ENCODE measurements at regions not wholly inside any gene's neighbourhood (a gene's known extent, or its start where the extent isn't known, plus 50 kb on each side); places are given as distances from the start of the nearest gene placed in this dataset.
"Not testable (repeated sequence)": the region's sequence is repeated elsewhere in the genome, so short reads cannot be mapped to it uniquely, and the experiment has no call there.

DNA sequence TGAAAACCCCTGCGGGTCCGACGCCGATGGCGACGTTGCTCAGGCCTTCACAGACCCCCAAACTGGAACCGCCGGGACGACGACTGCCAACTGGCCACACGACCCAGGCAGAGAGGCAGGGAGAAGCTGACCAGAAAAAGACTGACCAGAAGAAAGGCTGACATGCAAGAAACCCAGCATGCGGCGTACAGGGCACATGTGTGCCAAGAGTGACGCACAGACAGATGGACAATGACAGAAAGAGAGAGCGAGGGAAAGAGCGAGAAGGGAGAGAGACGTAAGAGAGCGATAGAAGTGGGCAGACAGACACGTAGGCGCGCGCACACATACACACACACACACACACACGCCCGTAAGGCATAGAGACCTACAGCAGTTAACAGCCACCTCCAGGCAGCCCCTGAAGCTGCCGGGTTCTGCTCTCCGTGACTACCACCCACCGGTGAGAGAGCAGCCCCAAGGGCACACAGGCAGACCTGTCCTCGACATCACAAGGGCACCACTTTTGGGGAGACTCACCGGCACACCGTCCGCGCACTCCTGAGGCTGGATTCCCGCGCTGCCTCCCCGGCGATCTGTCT lies 67.2 kb upstream of the ZNF527 start:
- no peak for DNase-seq

DNA sequence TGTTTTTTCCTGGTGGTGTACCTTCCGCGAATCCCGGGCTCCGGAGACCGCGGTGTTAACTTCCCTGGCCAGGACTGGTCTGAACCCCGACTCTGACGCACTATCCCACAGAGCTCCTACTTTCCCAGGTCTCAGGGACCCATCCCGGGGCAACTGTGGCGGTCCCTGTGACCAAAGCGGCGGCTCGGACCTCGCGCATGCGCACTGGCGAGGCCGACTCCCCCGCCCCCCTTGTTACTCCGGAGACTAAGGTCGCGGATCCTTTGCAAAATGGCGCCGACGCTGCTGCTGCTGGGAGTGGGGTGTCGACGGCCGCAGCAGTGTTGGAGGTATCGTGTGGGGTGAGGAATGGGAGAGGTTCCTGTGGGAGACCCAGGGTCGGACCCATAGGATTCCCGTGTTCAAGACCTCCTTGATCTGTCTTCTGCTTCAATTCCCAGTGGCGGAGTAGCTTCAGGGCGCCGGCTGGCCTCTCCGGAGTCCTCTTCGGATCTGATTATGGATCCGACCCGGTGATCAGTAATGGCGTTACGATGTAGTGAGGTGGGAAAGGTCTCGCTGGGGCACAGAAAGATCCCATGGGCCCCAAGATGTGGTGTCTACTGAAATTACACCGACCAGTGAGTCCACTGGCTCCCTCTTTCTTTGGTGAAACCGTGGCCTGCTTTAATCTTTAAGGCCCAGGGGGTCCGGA lies 66.6 kb upstream of the ZNF527 start:
- DNase-seq = no peak

DNA sequence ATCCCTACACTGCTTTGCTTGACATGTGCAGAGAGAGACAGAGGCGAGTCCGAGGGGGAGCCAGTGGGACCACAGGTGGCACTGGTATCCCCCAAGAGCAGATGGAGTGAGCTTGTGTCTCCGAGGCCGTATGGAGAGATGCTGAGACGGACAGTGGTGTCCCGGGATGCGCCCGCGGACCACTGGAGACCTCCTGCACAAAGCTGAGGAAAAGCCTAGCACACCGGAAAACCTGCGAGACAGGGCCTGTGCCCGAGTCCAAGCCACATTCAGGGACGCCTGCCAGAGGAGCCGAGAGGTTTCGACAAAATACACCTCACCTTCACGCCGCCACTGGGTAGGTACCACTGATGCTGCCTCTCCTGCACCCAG lies 66.0 kb upstream of the ZNF527 start:
- DNase-seq = no peak

DNA sequence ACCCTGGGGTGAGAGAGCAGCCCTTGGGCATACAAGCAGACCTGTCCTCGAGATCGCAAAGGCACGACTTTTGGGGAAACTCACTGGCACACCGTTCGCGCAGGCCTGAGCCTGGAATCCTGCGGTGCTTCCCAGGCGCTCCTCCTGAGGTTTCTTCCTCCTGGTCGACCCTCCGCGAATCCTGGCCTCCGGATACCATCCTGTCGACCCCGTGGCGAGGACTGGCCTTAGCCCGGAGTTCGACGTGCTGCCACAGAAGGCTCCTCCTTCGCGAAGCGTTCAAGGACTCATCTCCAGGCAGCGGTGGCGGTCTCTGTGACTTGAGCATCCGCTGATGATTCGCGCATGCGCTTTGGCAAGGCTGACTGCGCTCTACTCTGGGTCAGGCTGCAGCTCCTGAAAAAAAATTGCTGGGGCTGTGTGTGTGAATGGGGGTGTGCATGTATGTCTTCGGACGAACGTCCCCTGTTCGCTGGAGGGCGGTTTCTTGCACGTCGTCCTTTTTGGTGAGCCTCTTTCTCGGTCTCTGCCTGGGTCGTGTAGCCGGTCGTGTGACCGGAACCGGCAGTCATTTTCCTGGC lies 64.4 kb upstream of the ZNF527 start:
- DNase-seq = no peak

DNA sequence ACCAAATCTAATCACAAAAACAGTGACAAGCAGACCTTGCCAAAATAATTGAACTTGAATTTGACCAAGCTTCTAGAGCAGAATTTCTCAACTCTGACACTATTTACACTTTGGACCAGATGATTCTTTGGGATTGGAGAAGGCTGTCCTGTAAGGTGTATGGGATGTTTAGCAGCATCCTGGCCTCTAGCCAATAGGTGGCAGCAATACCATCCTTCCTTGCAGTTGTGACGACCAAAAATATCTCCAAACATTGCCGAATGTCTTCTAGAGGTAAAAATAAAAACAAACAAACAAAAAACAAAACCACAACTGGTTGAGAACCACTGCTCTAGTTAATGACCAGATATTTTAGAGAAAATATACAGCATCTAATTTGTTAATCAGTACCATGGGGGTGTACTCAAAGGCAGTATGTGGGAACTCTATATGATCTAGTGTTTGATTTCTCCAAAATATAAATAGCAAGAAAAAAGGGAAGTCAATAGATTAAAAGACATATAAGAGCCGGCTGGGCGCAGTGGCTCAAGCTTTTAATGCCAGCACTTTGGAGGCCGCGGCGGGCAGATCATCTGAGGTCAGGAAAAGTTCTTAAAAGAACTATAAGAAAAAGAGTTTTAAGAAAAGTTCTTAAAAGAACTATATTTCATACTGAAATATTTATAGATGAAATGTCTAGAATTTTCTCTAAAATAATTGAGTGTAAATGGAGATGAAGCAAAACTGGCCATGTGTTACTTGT lies 60.9 kb upstream of the ZNF527 start:
- DNase-seq = no peak

DNA sequence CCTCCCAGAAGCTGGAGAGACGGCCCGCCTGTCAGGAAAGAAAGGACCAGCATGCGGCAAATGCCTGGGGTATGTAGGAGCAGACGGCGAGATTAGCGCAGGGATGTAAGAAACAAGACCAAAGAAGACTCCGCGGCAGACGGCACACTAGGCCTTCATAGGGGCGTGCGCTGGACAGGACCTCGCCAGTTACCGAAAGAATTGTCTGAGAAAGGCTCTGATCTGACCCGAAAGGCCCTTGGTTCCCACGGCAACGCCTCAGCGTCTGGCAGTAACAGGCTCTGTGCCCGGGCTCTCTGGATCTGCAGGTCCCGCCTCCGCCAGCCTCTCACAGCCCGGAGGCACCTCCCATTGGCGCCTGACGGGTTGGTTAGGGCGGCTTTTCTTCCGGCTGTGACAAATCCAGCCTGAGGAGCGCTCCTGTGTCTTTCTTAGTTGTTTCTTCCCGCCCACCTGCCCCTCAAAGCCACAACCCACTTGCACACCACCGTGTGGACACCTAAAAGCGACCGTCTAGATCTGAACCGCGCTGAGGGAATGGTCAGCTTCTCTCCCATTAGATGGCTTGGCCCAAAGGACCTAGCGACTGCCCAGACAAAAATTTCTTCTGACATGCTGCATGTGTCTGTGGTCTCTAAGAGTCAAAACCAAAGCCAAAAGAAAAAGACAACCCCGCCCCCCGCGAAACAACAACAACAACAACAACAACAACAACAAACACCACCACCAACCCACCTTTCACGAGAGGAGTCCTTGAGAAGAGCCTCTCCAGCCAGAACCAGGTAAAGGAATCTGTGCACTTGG lies 58.2 kb upstream of the ZNF527 start:
- not testable (repeated sequence) for DNase-seq

DNA sequence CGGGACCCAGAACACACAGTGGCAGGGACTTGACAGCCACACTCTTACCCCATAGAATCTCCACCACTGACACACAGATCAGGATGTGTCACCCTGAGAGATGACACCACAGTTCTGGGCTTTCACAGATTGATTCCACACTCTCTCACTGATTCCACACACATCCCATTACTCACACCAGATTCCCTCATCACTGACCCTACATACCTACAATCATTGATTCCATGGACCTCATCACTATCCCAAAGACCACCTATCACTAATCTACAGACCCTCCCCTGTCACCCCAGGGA lies 57.6 kb upstream of the ZNF527 start:
- no peak for DNase-seq

DNA sequence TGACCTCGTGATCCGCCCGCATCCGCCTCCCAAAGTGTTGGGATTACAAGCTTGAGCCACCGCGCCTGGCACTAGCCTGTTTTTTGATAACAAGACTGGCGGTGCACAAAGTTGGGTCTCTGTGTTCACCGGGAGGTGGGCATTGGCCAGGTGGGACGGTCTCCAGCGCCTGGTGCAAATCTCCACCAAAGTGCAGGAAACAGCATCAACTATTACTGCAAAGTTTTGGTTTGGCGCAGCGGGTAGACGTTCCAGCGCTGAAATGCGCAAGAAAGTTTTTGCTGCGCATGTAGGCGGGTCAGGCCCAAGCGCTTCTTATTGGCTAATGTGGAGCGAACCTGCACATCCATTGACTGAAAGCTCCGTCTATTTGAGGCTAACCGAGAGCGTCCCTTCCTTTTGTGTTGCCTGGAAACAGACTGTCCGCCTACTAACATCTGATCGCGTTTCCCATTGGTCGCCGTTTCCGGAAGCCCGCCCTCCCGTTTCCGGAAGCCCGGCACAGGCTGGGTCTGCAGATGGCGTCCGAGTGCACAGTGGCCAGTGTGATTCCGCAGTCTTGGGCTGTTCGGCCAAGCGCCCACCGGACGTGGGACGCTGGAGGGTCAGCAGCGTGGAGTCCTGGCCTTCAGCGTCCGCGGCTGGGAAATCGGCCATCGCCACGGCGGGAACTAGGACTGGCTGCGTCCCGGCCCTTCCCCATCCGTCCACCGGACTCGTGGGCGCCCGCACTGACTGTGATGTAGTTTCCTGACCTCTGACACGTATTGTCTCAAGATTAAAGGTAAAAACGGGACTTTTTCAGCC lies 53.3 kb upstream of the ZNF527 start:
- DNase-seq = peak; percentile 98

DNA sequence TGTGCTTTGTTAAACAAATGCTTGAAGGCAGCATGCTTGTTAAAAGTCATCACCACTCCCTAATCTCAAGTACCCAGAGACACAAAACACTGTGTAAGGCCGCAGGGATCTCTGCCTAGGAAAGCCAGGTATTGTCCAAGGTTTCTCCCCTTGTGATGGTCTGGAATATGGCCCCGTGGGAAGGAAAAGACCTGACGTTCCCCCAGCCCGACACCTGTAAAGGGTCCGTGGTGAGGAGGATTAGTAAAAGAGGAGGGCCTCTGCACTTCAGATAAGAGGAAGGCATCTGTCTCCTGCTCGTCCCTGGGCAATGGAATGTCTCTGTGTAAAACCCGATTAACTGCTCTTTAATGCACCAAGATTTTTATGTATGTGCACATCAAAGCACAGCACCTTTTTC lies 49.9 kb upstream of the ZNF527 start:
- not testable (repeated sequence) for DNase-seq

All from amniotic stem cell (primary cell).